M059J (cell line): ENCODE measurements at regions not wholly inside any gene's neighbourhood (a gene's known extent, or its start where the extent isn't known, plus 50 kb on each side); places are given as distances from the start of the nearest gene placed in this dataset.
"Not testable (repeated sequence)": the region's sequence is repeated elsewhere in the genome, so short reads cannot be mapped to it uniquely, and the experiment has no call there.

ENCODE experiments used
- DNase-seq: peaks from one replicate; pipeline ENCODE4 v3.0.0-alpha.2; 2012; ENCODE audit warnings: low read depth

DNA sequence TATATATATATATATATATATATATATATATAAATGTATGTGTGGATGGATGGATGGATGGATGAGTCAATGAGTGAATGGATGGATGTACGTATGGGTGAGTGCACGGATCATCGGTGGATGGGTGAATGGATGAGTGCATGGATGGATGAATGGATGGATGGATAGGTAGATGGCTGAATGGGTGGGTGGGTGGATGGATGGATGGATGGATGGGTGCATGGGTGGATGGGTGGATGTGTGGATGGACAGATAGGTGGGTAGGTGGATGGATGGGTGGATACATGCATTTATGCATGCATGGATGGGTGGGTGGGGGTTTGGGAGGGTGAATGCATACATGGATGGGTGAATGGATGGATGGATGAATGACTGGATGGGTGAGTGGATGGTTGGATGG lies 138.8 kb upstream of the ZNF469 start:
- not testable (repeated sequence) for DNase-seq

DNA sequence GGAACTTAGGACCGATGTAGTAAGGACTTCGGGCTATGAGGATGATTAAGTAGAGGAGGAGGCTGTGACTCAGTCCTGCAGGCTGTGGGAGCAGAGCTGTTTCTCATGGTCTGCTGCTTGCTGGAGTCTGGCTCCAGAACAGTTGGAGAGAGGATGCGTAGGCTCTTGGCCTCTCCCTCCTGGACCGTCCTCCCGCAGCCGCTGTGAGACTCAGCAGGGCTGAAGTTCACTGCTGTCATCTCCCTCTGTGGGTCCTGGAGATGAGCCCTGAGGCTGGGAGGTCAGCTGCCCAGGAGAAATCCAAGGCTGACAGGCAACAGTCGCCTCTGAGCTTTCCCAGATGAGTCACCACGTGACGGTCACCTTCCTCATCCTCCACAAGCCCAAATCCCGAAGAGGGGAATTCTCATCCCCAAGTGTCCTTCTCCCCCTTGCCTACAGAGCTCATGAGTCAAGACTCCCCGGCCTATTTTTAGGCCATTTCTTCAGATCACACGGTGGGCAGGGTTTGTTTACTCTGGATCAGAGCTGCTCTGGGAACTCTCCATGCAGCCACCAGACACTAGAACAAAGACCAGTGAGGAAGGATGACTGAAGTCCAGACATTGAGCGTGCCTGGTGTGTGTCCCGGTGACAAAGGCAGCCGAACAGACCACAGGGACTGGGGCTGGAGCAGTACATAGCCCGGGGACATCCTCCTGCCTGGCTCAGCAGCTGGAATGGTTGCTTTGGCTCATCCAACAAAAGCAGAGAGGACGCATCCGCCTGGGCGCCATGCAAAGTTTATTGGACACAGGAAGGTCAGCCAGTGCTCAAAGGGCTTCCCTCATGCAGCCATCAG lies 137.3 kb upstream of the ZNF469 start:
- DNase-seq = peak; percentile 98

DNA sequence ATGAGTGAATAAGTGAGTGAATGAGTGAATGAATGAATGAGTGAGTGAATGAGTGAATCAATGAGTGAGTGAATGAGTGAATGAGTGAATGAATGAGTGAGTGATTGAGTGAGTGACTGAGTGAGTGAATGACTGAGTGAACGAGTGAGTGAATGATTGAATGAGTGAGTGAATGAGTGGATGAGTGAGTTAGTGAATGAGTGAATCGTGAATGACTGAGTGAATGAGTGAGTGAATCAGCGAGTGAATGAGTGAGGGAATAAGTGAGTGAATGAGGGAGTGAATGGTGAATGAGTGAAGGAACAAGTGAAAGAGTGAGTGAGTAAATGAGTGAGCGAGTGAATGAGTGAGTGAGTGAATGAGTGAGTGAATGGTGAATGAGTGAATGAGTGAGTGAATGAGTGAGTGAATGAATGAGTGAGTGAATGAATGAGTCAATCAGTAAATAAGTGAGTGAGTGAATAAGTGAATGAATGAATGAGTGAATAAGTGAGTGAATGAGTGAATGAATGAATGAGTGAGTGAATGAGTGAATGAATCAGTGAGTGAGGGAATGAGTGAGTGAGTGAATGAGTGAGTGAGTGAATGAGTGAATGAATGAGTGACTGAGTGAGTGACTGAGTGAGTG lies 135.7 kb upstream of the ZNF469 start:
- not testable (repeated sequence) for DNase-seq

DNA sequence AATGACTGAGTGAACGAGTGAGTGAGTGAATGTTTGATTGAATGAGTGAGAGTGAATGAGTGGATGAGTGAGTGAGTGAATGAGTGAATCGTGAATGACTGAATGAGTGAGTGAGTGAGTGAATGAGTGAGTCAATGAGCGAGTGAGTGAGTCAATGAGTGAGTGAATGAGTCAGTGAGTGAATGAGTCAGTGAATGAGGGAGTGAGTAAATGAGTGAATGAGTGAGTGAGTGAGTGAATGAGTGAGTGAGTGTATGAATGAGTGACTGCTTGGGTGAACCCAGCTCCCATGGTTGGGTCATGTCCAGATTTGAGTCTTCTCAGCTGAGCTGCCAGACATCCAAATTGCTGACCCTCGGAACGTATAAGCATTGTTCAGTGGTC lies 135.2 kb upstream of the ZNF469 start:
- DNase-seq = peak; percentile 31

DNA sequence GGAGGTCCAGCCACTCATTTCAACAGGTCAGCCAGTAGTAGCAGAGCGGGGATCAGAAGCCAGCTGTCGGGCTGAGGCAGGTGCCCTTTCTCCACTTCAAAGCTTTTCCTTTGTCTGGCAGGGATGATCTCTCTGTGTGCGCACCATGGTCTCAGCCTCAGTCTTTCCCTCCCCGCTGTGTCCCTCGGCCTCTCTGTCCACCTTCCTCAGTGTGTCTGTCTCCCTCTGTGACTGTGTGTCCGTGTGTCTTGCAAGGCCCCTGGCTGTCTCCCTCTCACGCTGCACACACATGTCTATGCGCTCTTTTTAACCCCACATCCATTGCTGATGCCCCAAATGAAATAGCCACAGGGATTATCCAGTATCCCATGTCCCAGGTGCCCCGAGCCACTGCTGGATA lies 134.0 kb upstream of the ZNF469 start:
- DNase-seq = not testable (repeated sequence)

DNA sequence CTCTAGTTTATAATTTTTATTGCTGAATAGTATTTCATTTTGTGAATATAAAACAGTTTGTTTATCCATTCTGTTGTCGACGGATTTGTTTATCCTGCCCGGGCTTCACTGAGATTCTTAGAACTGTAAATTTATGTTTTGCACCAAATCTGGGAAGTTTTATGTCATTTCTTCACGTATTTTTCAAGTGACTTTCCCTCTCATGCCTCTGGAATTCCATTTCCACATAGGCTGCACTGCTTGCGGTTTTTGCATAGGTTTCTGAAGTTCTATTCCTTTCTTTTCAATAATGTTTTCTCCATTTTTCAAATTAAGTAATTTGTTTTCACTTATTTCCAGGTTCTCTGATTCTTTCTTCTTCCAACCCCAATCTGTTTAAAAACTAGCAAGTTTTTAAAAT lies 132.4 kb upstream of the ZNF469 start:
- DNase-seq = not testable (repeated sequence)

DNA sequence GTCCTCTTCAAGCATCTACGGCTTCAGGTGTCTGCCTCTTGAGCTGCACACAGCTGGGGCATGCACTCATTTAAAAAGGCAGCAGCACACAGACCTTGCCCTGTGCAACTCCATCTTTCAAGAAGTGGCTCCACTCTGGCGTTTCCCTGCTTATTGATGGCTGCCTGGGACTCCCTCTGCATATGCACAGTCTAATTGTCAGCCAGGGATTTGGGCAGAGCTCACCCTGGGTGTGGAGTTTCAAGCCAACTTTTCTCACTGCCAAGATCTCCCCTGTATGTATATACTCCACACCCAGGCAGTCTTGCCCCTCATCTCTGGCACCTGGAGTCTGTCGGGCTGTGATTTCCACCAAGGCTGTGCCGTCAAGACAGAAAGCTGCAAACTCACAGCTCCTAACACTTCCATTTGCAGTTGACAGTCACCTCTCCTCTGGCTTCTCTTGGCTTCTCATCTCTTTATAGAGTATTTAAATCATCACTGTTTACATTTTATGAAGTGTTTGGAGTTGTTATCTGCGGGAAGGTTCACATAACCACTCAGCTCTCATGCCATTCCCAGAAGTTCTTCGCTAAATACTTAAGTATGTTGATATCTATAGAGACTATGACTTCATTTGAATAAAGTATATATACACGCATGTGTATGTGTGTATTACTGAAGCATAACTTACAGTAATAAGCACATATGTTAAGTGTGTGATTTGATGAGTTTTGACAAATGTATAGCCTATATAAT lies 130.5 kb upstream of the ZNF469 start:
- DNase-seq = not testable (repeated sequence)

DNA sequence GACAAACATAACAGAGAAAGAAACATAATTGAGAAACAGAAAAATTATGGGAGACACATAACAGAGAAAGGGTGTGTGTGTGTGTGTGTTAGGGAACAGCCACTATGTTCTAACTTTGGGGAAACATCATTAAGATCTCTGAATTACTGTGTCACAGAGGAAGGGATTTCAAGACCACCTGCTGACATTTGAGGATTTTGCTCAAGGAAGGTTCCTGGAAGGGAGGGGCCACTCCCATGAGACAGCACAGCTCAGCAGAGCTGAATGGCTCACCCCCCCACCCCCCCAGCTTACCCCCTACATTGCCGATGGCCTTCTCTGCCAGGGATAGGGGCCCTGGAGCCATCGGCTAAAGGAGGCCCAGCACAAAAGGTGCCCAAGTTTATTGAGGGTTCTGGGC lies 124.6 kb upstream of the ZNF469 start:
- not testable (repeated sequence) for DNase-seq

DNA sequence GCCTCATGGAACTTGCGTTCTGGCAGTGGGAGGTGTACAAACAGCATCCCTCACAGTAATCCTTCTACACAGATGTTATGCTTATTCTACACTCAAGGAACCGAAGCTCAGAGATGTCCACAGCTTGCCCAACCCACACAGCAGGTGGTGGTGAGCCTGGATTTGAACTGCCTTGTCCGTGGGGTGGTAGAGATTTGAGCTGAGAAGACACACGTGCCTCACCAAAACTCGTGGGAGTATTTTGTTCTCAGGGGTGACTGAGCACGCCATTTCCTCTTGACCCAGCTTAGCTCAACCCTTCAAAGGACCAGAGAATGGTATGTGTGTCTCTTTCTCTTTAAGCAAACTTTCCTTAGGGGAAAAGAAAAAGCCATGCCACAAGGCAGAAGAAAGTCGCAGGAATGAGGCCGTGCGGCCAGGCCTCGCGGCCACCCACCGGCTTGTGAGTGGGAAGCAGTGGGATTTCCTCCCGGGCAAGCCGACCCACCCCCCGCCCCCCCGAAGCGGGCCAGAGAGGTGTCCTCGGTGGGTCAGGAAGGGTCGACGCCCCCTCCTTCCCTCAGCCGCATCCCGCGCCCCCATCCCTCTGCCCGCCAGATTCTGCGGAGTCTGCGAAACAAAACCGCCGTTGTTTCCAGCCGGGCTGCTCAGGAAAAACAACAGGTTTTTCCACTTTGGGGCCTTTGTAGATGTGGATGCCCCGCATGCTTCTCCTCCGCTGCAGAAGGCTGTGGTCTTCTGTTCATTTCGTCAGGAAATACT lies 123.8 kb upstream of the ZNF469 start:
- DNase-seq = not testable (repeated sequence)

DNA sequence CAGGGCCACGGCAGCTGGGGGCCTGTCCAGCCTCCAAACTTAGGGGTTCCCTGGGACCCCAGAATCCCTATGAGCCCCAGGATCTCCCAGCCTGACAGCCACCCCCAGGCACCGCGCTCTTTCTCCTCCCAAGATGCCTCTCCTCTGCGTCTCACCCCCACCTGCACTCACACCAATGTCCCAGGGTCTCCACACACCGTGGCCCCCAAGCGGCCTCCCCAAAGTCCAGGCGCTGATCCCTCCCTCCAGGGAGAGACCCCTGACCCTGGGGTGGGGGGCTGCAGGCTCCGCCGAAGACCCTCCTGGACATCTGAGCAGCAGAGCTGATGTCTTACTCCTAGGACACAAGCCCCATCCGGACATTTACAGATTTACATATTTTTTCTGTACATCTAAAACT lies 123.2 kb upstream of the ZNF469 start:
- not testable (repeated sequence) for DNase-seq

DNA sequence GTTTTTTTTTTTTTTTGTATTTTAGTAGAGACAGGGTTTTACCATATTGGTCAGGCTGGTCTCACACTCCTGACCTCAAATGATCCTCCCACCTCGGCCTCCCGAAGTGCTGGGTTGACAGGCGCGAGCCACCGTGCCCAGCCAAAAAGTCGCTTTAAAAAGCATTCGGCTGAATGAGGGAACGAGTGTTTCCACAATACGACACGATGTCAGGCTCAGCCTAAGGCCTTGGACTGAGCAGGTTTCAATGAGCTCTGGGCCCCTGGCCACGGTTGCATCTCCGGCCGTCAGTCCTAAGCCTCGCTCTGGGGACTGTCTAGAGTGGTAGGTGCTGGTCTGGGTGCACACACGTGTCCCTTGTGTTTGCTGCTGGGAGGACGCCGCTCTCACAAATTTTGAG lies 122.6 kb upstream of the ZNF469 start:
- not testable (repeated sequence) for DNase-seq

DNA sequence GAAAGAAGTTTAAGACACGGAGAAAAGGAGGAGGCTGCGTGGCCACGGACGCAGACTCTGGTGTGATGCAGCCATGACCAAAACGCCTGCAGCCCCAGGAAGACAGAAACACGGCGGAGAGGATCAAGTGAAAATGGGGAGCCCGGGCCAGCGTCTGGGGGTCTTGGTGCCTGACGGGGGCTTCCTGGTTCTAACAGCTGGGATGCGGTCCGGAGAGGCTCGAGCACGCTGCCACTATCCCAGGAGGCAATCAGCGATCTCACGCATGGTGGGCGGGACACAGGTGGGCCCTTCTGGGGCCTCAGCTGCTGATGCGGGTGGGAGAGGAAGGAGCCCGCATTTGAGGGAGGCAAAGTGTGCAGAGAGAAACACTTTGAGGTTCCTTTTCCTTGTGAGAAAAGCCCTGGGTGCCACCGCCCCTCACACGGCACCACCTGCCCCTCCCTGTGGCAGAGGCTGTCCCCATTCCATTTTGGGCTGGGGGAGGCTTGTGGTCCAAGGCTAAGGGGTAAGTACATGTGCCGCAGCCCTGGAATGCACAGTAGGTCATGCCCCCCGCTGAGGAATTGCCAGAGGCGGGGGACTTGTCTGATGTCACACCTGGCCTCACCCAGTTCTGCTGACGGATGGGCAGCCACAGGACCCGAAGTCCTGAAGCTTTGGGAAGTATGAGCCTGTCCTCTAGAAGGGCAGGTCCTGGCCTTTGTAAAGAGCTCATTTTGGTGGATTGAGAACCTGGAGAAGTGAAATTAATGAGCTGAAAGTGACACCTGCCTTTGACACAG lies 121.7 kb upstream of the ZNF469 start:
- not testable (repeated sequence) for DNase-seq

DNA sequence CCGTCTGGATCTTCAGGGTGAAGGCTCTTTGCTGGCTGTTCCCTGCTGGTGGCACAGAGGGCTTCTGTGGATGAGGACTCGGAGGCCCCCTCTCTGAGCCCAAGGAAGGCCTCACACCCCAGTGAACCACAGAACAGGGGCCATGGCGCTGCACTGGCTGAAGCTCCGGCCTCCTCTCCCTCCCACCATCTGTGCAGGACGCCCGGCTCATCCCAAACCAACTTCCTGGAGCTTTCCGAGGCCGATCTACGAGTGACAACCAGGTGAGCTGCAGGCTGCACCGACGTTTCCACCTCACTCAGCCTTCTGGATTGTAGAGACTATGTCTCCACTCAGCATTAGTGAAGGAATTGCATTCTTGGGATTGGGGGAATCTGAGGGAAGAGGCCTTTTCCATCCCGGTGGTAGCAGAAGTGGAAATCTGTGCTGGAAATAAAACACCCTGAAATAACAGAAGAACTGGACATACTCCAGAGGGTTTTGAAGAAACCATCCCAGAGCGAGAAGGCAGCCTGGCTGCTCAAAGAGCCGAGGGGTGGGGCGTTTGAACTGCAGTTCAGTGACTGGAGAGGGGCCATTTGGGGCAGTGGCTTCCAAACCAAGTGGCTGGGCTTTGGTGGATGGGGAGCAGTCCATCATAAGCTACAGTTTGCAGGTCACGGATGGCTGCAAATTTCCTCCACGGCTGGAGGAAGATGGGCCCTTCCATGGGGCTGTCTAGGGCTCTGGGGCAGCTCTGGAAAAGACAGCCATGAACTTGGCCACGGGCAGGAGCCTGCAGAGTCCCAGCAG lies 120.7 kb upstream of the ZNF469 start:
- DNase-seq = not testable (repeated sequence)

DNA sequence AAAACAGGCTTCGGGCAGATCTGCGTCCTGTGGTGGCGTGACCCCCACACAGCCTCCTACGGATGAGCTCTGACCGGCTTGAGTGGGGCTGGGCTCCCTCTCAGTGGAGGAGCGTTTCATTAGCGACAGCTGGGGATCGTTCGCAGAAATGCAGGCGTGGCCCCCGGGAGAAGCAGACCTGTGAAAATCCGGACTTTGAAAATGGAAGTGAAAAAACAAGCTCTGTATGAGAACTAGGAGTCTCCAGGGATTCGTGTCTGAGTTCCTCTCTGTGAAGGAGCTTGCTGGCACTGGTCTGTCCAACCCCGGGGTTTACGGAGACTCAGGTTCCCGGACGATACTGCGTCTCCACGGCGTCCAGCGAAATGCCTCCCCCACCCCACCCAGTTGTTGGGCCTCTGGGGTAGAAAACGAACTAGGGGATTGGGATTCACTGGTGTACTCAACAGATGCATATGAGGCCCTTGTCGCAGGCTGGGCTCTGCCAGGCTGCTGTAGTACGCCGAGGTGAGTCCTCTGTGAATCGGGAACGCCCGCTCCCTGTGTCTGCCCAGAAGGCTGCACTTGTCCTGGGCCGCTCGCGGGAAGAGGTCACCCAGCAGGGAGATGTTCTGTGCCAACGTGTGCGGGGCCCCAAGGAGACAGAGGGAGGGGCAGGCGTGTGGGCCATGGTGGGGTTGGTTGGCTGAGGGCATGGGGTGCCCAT lies 119.7 kb upstream of the ZNF469 start:
- DNase-seq = peak; percentile 48

DNA sequence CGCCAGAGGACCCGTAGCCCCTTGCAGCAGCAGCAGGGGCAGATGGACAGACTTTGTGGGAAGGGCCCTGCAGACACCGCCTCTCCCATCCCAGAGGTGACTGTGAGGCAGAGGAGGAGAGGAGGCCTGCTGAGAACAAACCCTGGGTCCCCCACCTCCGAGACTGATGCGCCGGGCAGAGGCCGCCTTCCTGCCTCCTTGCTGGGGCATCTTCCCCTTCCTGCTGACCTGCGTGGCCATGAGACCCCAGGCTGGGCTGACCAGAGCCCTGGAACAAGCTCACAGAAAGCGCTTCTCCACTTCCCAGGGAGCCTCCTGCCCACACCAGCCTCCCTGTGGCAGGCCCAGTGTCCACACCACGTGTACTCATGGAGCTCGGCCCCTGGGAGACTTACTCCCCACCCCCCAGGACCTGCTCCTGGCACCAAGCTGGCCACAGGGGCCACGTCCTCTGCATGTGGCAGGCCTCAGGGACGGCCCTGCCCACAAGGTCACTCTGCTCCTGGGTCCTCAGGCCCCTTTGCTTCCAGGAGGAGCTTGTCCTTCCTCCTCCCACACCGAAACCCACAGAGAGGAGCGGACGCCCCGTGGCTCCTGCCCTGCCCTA lies 119.0 kb upstream of the ZNF469 start:
- not testable (repeated sequence) for DNase-seq

DNA sequence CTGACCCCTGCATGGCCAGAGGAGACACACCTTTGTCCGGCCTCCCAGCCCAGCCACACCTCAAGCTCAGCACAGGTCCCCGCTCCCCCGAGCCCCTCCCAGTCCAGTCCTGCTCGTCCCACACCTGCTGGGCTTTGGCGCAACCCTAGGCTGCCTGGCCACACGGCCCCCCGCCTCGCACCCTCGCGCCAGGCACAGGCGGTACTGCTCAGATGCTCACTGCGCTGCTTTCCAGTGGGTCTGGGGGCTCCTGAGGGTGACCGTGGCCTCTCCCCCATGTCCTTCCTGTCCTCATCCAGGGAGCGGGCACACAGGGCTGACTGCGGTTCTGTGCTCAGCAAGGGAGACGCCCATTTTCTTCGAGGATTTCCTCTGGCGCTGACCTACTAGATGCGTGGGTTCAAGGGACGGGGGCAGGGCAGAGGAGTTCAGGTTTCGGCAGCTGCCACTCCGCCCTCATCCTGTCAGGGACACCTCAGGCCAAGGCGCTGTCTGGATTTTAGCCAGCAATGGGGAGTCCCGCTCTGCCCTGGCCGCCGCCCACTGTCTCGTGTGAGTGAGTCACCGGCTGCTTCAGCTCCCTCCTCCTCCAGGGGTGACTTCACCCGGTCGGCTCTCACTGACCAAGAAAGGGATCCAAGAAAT lies 118.0 kb upstream of the ZNF469 start:
- DNase-seq = peak; percentile 96

DNA sequence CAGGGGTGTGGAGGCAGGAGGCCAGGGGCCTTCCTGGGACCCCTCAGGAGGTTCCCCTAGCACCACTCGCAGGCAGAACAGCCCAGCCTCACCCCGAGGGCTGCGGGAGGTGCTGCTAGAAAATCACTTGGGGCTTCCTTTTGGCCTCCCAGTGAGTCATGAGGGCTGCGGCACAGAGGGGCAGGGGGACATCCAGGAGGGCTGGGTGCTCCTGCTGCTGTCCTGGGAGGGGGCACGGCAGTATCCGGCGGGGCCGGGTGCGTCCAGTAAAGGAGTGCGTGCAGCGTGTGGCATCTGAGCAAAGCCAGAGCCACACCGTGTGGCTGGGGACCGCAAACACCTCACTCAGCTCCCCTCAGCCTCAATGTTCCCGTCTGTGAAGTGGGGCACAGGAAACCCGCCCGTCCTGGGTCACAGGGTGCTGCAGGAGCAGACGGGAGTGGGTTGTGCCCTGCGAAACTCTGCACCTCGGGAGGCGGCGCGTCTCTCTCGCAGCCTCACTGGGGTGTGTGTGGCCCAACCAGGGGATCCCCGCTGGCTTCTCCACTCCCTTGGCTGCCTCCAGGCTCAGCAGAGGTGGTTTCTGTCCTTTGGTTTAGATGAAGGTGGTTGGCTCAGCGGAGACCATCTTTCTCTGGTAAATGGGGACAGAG lies 117.3 kb upstream of the ZNF469 start:
- not testable (repeated sequence) for DNase-seq

DNA sequence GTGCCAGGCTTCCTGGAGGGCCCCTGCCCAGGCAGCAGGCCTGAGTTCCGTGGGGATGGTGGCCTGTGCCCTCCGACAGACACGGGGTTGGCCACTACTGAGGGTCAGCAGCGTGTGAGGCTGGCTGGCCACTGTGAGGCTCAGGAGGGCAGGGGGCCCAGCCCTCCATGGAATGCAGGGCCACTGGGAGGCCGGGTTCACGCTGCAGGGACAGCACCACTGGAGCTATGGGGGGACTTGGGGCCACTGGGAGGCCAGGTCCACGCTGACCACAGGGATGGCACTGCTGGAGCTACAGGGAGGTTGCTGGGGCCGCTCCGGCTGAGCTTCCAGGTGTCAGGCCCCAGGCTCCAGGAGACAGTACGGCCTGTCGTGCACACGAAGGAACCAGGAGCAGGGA lies 116.7 kb upstream of the ZNF469 start:
- not testable (repeated sequence) for DNase-seq
